ENCODE measurements at regions not wholly inside any gene's neighbourhood (a gene's known extent, or its start where the extent isn't known, plus 50 kb on each side); places are given as distances from the start of the nearest gene placed in this dataset.
"Not testable (repeated sequence)": the region's sequence is repeated elsewhere in the genome, so short reads cannot be mapped to it uniquely, and the experiment has no call there.

DNA sequence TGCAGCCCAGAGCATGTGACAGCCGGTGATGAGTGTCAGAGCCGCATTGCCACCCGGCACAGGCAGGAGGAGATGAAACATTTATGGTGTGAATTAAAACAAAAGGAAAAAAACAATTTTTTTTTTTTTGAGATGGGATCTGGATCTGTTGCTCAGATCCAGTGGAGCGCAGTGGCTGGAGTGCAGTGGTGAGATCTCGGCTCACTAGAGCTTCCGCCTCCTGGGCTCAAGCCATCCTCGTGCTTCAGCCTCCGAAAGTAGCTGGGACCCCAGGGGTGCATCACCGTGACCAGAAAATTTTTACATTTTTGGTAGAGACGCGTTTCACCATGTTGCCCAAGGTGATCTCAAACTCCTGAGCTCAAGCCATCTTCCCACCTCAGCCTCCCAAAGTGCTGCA is 182.1 kb upstream of the SALL3 start:
- Mint-ChIP-seq H3K9me3 (no peaks in the 10 kb centered on the region), H3K4me1 (no peaks in the 10 kb centered on the region), H3K27ac (no peak overlapping the region), H3K27me3 (no peaks in the 10 kb centered on the region), H3K36me3 (ENCODE audit: low read depth) (no peaks in the 10 kb centered on the region), H3K4me3 (no peak overlapping the region)
- DNase-seq, result no peak
- ATAC-seq, result no peak

DNA sequence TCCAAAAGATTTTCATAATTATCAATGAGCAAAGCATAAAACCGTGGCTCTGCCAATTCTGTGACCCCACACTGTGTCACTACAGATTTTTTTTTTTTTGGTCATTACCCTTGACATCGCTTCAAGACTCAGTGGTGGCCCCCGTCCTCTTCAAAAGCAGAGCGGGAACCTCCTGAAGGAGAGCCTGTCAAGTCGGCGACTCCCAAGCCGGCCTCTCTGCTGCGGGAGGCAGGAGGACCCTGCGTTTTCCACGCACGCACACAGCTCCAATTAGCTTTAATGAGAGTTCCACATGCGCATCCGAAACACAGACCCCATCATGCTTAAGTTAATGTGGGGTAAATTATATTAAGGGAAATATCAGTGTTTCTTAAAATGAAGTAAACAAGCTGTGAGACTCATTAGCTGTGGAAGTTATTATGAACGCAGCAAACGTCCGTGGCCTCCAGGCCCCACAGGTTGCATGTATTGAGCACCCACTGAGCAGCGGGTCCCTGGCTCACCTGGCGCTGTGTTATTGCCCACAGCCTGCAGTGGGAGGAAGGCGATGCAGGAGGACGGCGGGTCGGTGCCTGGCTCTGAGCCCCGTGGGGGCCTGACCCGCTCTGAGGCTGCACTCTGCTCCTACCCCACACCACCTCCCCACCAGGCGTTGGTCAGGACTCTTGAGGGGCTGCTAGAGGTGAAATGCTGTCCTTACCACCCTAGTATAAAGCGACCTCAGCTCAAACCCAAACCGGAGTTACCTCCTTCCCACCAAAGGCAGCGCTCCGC is 181.0 kb upstream of the SALL3 start:
- no peak for DNase-seq
- H3K9me3 Mint-ChIP-seq, result no peaks in the 10 kb centered on the region
- no peaks in the 10 kb centered on the region for H3K4me1 Mint-ChIP-seq
- no peak overlapping the region for H3K4me3 Mint-ChIP-seq
- no peaks in the 10 kb centered on the region for H3K27me3 Mint-ChIP-seq
- H3K36me3 Mint-ChIP-seq (ENCODE audit: low read depth), result no peaks in the 10 kb centered on the region
- no peak overlapping the region for H3K27ac Mint-ChIP-seq
- no peak for ATAC-seq

- Mint-ChIP-seq H3K27ac (no peak overlapping the region), H3K4me1 (no peaks in the 10 kb centered on the region), H3K9me3 (no peaks in the 10 kb centered on the region), H3K27me3 (no peaks in the 10 kb centered on the region), H3K36me3 (ENCODE audit: low read depth) (no peaks in the 10 kb centered on the region), H3K4me3 (no peak overlapping the region)
- ATAC-seq (no peak), DNase-seq (no peak)
Measured at GRCh38 chr18:78799382-78800089, 180.1 kb upstream of the SALL3 start.

- H3K27me3 Mint-ChIP-seq; H3K36me3 Mint-ChIP-seq (ENCODE audit: low read depth); DNase-seq; H3K27ac Mint-ChIP-seq; H3K9me3 Mint-ChIP-seq; ATAC-seq; H3K4me1 Mint-ChIP-seq; H3K4me3 Mint-ChIP-seq: not testable (repeated sequence)
Measured at GRCh38 chr18:78800102-78800851, 179.3 kb upstream of the SALL3 start.

GRCh38 chr18:78801011-78801410 is 178.6 kb upstream of the SALL3 start:
- ATAC-seq (no peak), DNase-seq (no peak)
- Mint-ChIP-seq H3K9me3 (no peaks in the 10 kb centered on the region), H3K4me3 (no peak overlapping the region), H3K4me1 (no peaks in the 10 kb centered on the region), H3K27me3 (no peaks in the 10 kb centered on the region), H3K27ac (no peak overlapping the region), H3K36me3 (ENCODE audit: low read depth) (no peaks in the 10 kb centered on the region)

- no peaks in the 10 kb centered on the region for H3K9me3 Mint-ChIP-seq
- H3K36me3 Mint-ChIP-seq (ENCODE audit: low read depth), result no peaks in the 10 kb centered on the region
- no peaks in the 10 kb centered on the region for H3K4me1 Mint-ChIP-seq
- H3K27ac Mint-ChIP-seq, result no peak overlapping the region
- H3K4me3 Mint-ChIP-seq, result no peak overlapping the region
- DNase-seq (no peak), ATAC-seq (no peak)
- no peaks in the 10 kb centered on the region for H3K27me3 Mint-ChIP-seq
Measured at GRCh38 chr18:78803104-78803503, 176.5 kb upstream of the SALL3 start.

DNA sequence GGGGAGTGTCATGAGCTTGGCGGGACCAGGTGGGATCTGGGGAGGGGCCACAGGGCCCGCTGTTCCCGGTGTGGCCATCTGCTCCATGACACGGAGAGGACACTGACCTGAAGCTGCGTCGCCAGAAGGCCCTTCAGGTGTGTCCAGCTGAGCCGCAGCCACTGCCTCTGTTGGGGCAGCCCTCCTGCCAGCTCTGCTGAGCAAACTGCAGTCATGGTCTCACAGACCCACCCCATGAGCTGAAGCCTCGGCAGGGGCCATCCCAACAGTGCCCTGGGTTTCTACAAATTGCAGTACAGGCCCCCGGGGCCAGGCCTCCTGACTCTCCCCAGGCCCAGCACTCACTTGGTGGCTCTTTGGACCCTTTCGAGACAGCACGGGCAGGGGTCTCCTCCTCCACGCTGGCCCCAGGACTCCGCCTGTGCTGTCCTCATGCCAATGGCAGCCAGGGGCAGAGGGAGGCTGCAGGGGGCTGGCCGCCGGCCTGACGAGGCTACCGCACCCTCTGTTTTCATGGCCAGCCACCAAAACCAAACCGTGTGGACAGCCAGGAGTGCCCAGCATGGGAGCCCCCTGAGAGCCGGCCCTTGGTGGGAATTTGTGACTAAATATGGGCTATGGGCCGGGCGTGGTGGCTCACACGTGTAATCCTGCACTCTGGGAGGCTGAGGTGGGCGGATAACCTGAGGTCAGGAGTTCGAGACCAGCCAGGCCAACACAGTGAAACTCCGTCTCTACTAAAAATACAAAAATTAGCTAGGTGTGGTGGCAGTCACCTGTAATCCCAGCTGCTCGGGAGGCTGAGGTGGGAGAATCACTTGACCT is 175.2 kb upstream of the SALL3 start:
- ATAC-seq (no peak), DNase-seq (no peak)
- Mint-ChIP-seq H3K27ac (no peak overlapping the region), H3K36me3 (ENCODE audit: low read depth) (no peaks in the 10 kb centered on the region), H3K4me1 (no peaks in the 10 kb centered on the region), H3K4me3 (no peak overlapping the region), H3K27me3 (no peaks in the 10 kb centered on the region), H3K9me3 (no peaks in the 10 kb centered on the region)

- no peaks in the 10 kb centered on the region for H3K27me3 Mint-ChIP-seq
- H3K4me3 Mint-ChIP-seq, result no peak overlapping the region
- no peak overlapping the region for H3K27ac Mint-ChIP-seq
- no peaks in the 10 kb centered on the region for H3K36me3 Mint-ChIP-seq (ENCODE audit: low read depth)
- no peak for DNase-seq
- ATAC-seq, result no peak
- peaks cover 4% of the 10 kb centered on the region for H3K9me3 Mint-ChIP-seq
- H3K4me1 Mint-ChIP-seq, result no peaks in the 10 kb centered on the region
Measured at GRCh38 chr18:78805840-78806239, 173.8 kb upstream of the SALL3 start.

GRCh38 chr18:78807668-78808067 is 171.9 kb upstream of the SALL3 start:
- Mint-ChIP-seq H3K4me1 (no peaks in the 10 kb centered on the region), H3K27ac (no peak overlapping the region), H3K27me3 (no peaks in the 10 kb centered on the region), H3K9me3 (peaks cover 4% of the 10 kb centered on the region), H3K36me3 (ENCODE audit: low read depth) (no peaks in the 10 kb centered on the region), H3K4me3 (no peak overlapping the region)
- DNase-seq (no peak), ATAC-seq (no peak)

- Mint-ChIP-seq H3K4me3 (no peak overlapping the region), H3K4me1 (no peaks in the 10 kb centered on the region)
- ATAC-seq, result no peak
Measured at GRCh38 chr18:78809845-78810244, 169.8 kb upstream of the SALL3 start.

GRCh38 chr18:78810706-78811105 is 168.9 kb upstream of the SALL3 start:
- ATAC-seq (no peak), DNase-seq (no peak)
- Mint-ChIP-seq H3K9me3 (peaks cover 4% of the 10 kb centered on the region), H3K36me3 (ENCODE audit: low read depth) (no peaks in the 10 kb centered on the region), H3K27ac (no peak overlapping the region), H3K4me3 (no peak overlapping the region), H3K4me1 (no peaks in the 10 kb centered on the region), H3K27me3 (peaks cover under 1% of the 10 kb centered on the region)

More at GRCh38 chr18:78809845-78810244, 169.8 kb upstream of the SALL3 start:
- Mint-ChIP-seq H3K27ac (no peak overlapping the region), H3K36me3 (ENCODE audit: low read depth) (no peaks in the 10 kb centered on the region), H3K9me3 (peaks cover 4% of the 10 kb centered on the region), H3K27me3 (no peaks in the 10 kb centered on the region)
- no peak for DNase-seq

GRCh38 chr18:78812067-78812466 is 167.6 kb upstream of the SALL3 start:
- Mint-ChIP-seq H3K27me3 (peaks cover 5% of the 10 kb centered on the region), H3K4me3 (no peak overlapping the region), H3K9me3 (peaks cover 4% of the 10 kb centered on the region), H3K27ac (no peak overlapping the region), H3K4me1 (no peaks in the 10 kb centered on the region), H3K36me3 (ENCODE audit: low read depth) (no peaks in the 10 kb centered on the region)
- ATAC-seq (no peak), DNase-seq (no peak)

- Mint-ChIP-seq H3K9me3 (peaks cover 4% of the 10 kb centered on the region), H3K4me1 (no peaks in the 10 kb centered on the region), H3K4me3 (no peak overlapping the region)
Measured at GRCh38 chr18:78813156-78813555, 166.5 kb upstream of the SALL3 start.

GRCh38 chr18:78813936-78814710 is 165.5 kb upstream of the SALL3 start:
- Mint-ChIP-seq H3K27me3 (peaks cover 8% of the 10 kb centered on the region), H3K4me1 (no peaks in the 10 kb centered on the region), H3K27ac (no peak overlapping the region), H3K36me3 (ENCODE audit: low read depth) (no peaks in the 10 kb centered on the region), H3K9me3 (peaks cover 4% of the 10 kb centered on the region), H3K4me3 (no peak overlapping the region)
- ATAC-seq, result no peak
- DNase-seq, result no peak

More at GRCh38 chr18:78813156-78813555, 166.5 kb upstream of the SALL3 start:
- no peak overlapping the region for H3K27ac Mint-ChIP-seq
- no peak for DNase-seq
- ATAC-seq, result no peak
- peaks cover 6% of the 10 kb centered on the region for H3K27me3 Mint-ChIP-seq
- H3K36me3 Mint-ChIP-seq (ENCODE audit: low read depth), result no peaks in the 10 kb centered on the region
